HepG2 (cell line): ENCODE measurements at regions not wholly inside any gene's neighbourhood (a gene's known extent, or its start where the extent isn't known, plus 50 kb on each side); places are given as distances from the start of the nearest gene placed in this dataset.

Source experiments
- HDAC2 ChIP-seq: sonication (generic); formaldehyde crosslinking; IDR thresholded peaks from 2 replicates; pipeline ENCODE4 v1.4.0; 2020; ENCODE audit warnings: missing genetic modification reagents
- MAFK ChIP-seq, 2 experiments: IDR thresholded peaks in 1 of 2; conservative IDR thresholded peaks in 1 of 2; 2 replicates each; pipeline ENCODE4 v1.6.1; 2011; ENCODE audit warnings: improper control_type of control experiment in 2 of 2, low read length in 2 of 2
- ZNF674 ChIP-seq: sonication (generic); formaldehyde crosslinking; IDR thresholded peaks from 2 replicates; pipeline ENCODE4 v1.5.0; 2020; ENCODE audit warnings: low read depth, mild to moderate bottlenecking, missing genetic modification reagents

DNA sequence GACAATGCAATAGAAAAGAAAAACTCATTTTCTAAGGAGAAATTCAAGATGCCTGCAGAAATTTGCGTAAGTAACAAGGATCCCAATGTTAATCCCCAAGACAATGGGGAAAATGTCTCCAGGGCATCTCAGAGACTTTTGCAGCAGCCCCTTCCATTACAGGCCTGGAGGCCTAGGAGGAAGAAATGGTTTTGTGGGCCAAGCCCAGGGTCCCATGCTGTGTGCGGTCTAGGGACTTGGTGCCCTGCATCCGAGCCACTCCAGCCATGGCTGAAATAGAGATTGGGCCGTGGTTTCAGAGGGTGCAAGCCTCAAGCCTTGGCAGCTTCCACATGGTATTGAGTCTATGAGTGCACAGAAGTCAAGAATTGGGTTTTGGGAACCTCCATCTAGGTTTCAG is 103.9 kb upstream of the ACVR1 start:
- TF ChIP-seq MAFK (conservative IDR thresholded peaks at IDR 0.05 in 1 of 2, IDR thresholded peaks at IDR 0.05 in 1 of 2; ENCODE audit: low read length in 2 of 2), result no peak
- TF ChIP-seq ZNF674 (CRISPR knock-in tag), result no peak
- no peak for TF ChIP-seq HDAC2 (CRISPR knock-in tag)
